HepG2 (cell line): ENCODE measurements at regions not wholly inside any gene's neighbourhood (a gene's known extent, or its start where the extent isn't known, plus 50 kb on each side); places are given as distances from the start of the nearest gene placed in this dataset.

Experiments used
- ATF4 ChIP-seq, 2 experiments: fragments of 450-650 bp in 1 of 2; sonication (generic) in 1 of 2; formaldehyde crosslinking; IDR thresholded peaks; 2 replicates each; pipeline versions ENCODE4 v1.5.0 to v1.8.0; 2020 to 2022; ENCODE audit warnings: mild to moderate bottlenecking in 1 of 2, missing genetic modification reagents in 1 of 2
- BCL6 ChIP-seq: IDR thresholded peaks from 2 replicates; pipeline ENCODE4 v1.6.1; 2016; ENCODE audit warnings: missing genetic modification reagents, missing compliant biosample characterization
- NFRKB ChIP-seq: fragments of 450-650 bp; IDR thresholded peaks from 2 replicates; pipeline ENCODE4 v1.6.1; 2017
- NR0B2 ChIP-seq: sonication (generic); formaldehyde crosslinking; IDR thresholded peaks from 2 replicates; pipeline ENCODE4 v1.4.0; 2020; ENCODE audit warnings: mild to moderate bottlenecking, missing genetic modification reagents
- PHF8 ChIP-seq: sonication (generic); formaldehyde crosslinking; IDR thresholded peaks from 2 replicates; pipeline ENCODE4 v1.5.0; 2020; ENCODE audit warnings: missing genetic modification reagents
- RFX1 ChIP-seq: fragments of 450-650 bp; IDR thresholded peaks from 2 replicates; pipeline ENCODE4 v1.6.1; 2017
- XBP1 ChIP-seq: sonication (generic); formaldehyde crosslinking; IDR thresholded peaks from 2 replicates; pipeline ENCODE4 v1.5.0; 2020; ENCODE audit warnings: missing genetic modification reagents
- ZFP82 ChIP-seq: sonication (generic); formaldehyde crosslinking; IDR thresholded peaks from 2 replicates; pipeline ENCODE4 v1.5.1; 2020; ENCODE audit warnings: mild to moderate bottlenecking, missing genetic modification reagents, borderline replicate concordance
- ZNF142 ChIP-seq: sonication (generic); formaldehyde crosslinking; IDR thresholded peaks from 2 replicates; pipeline ENCODE4 v1.4.0; 2020; ENCODE audit warnings: missing genetic modification reagents

- TF ChIP-seq ZNF142 (CRISPR knock-in tag) (no peak), RFX1 (no peak), XBP1 (CRISPR knock-in tag) (no peak), PHF8 (CRISPR knock-in tag) (no peak), BCL6 (no peak), ATF4 (CRISPR knock-in tag; IDR thresholded peaks at IDR 0.05) (no peak), NR0B2 (CRISPR knock-in tag) (no peak), NFRKB (no peak), ZFP82 (CRISPR knock-in tag) (no peak)
- TF ChIP-seq, all 625 proteins: peak for 0
These were observed 492.0 kb upstream of the AKR1E2 start (continued) for GRCh38 chr10:4334015-4334414.
